HG03060 (cell line): ENCODE measurements at regions not wholly inside any gene's neighbourhood (a gene's known extent, or its start where the extent isn't known, plus 50 kb on each side); places are given as distances from the start of the nearest gene placed in this dataset.
"Not testable (repeated sequence)": the region's sequence is repeated elsewhere in the genome, so short reads cannot be mapped to it uniquely, and the experiment has no call there.

Experiments
- ATAC-seq: cut with Tn5 transposase; IDR thresholded peaks from one replicate; pipeline ENCODE4 v1.9.1; 2021; ENCODE audit warnings: low read depth, moderate number of reproducible peaks; ENCODE audit not compliant: unreplicated experiment

- no peak for ATAC-seq
Measured at GRCh38 chr2:53610260-53610659, 157.3 kb upstream of the CHAC2 start.

- ATAC-seq = no peak
Measured at GRCh38 chr2:53609551-53609950, 158.1 kb upstream of the CHAC2 start.

- no peak for ATAC-seq
Measured at GRCh38 chr2:53608293-53608692, 159.3 kb upstream of the CHAC2 start.

- no peak for ATAC-seq
Measured at GRCh38 chr2:53600815-53601214, 166.8 kb upstream of the CHAC2 start.

GRCh38 chr2:53586733-53587612 lies 180.6 kb upstream of the CHAC2 start:
- ATAC-seq = not testable (repeated sequence)

- no peak for ATAC-seq
Measured at GRCh38 chr2:53584986-53585385, 182.6 kb upstream of the CHAC2 start.

- ATAC-seq = no peak
Measured at GRCh38 chr2:53583583-53583982, 184.0 kb upstream of the CHAC2 start.

- ATAC-seq = no peak
Measured at GRCh38 chr2:53582556-53582955, 185.0 kb upstream of the CHAC2 start.

- no peak for ATAC-seq
Measured at GRCh38 chr2:53576166-53576565, 191.4 kb upstream of the CHAC2 start.

GRCh38 chr2:53575721-53576124 lies 191.9 kb upstream of the CHAC2 start:
- no peak for ATAC-seq

- ATAC-seq = no peak
Measured at GRCh38 chr2:53572696-53573095, 194.9 kb upstream of the CHAC2 start.

GRCh38 chr2:53569957-53570727 lies 197.5 kb upstream of the CHAC2 start:
- ATAC-seq = no peak

- no peak for ATAC-seq
Measured at GRCh38 chr2:53568469-53568868, 199.1 kb upstream of the CHAC2 start.

GRCh38 chr2:53567073-53567472 lies 200.5 kb upstream of the CHAC2 start:
- ATAC-seq = no peak

- no peak for ATAC-seq
Measured at GRCh38 chr2:53562407-53562806, 205.2 kb upstream of the CHAC2 start.

GRCh38 chr2:53561155-53561554 lies 206.4 kb upstream of the CHAC2 start:
- no peak for ATAC-seq

GRCh38 chr2:53559302-53559966 lies 208.2 kb upstream of the CHAC2 start:
- ATAC-seq = no peak

- no peak for ATAC-seq
Measured at GRCh38 chr2:53558867-53559266, 208.7 kb upstream of the CHAC2 start.

GRCh38 chr2:53549497-53549896 lies 218.1 kb upstream of the CHAC2 start:
- ATAC-seq = no peak

- no peak for ATAC-seq
Measured at GRCh38 chr2:53545604-53546003, 222.0 kb upstream of the CHAC2 start.

- ATAC-seq = no peak
Measured at GRCh38 chr2:53544871-53545558, 222.6 kb upstream of the CHAC2 start.
